Lower leg skin (tissue), 4 donors: ENCODE measurements at regions not wholly inside any gene's neighbourhood (a gene's known extent, or its start where the extent isn't known, plus 50 kb on each side); places are given as distances from the start of the nearest gene placed in this dataset.

Experiments used
- DNase-seq, 2 donors: peaks; one replicate each; pipeline ENCODE4 v3.0.0-alpha.2; 2019; ENCODE audit warnings: low spot score in 2 of 2
- H3K4me3 ChIP-seq: fragments of 200-600 bp; sonication (generic); 2 replicates; pipeline ENCODE4 v1.5.1; 2017; ENCODE audit warnings: mild to moderate bottlenecking, low read depth; ENCODE audit not compliant: poor library complexity, severe bottlenecking
- POLR2A ChIP-seq, 2 donors: fragments of 450-650 bp; IDR thresholded peaks; one replicate each; pipeline ENCODE4 v1.6.1; 2016 to 2017; ENCODE audit warnings: antibody characterized with exemption in 2 of 2, mild to moderate bottlenecking in 1 of 2, moderate library complexity in 1 of 2
- WGBS, 2 donors: methylation state at CpG; one replicate each; pipeline ENCODE4 v1.1.5; 2018; 5-methylcytosine and 5-hydroxymethylcytosine counted together
- intact Hi-C: fragments of 100-400 bp; cut with DNase I; formaldehyde crosslinking; loops from one replicate; pipeline ENCODE4 v1.15.0; 2023; ENCODE audit warnings: low total_unique reads
- TF ChIP-seq, protein P1 (sequence below), 3 donors: fragments of 450-650 bp; IDR thresholded peaks; one replicate each; pipeline ENCODE4 v1.5.1; 2016; ENCODE audit warnings: antibody characterized with exemption in 3 of 3, mild to moderate bottlenecking in 3 of 3, moderate library complexity in 2 of 3

DNA sequence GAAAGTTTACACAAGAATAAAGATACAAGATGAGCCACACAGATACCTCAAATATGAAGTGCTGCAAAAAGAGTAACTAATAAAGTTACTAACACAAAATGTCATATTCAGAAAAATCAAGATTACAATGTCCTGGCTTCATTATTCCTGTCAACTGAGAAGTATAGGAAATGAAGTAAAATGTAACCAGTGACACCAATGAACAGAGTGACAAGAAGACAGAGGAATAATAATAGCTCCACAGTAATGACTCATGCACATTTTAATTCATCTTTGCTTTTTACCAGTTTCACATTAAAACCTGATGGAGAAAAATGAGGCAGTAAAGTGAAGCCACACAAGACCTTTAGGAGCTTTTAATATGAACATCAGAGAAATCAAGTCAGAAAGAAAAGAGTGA lies 214.1 kb downstream of the ZBBX start:
- no peak for DNase-seq
- no peak overlapping the region for H3K4me3 ChIP-seq
- intact Hi-C loops = no loop called here
- TF ChIP-seq, protein P1, sequence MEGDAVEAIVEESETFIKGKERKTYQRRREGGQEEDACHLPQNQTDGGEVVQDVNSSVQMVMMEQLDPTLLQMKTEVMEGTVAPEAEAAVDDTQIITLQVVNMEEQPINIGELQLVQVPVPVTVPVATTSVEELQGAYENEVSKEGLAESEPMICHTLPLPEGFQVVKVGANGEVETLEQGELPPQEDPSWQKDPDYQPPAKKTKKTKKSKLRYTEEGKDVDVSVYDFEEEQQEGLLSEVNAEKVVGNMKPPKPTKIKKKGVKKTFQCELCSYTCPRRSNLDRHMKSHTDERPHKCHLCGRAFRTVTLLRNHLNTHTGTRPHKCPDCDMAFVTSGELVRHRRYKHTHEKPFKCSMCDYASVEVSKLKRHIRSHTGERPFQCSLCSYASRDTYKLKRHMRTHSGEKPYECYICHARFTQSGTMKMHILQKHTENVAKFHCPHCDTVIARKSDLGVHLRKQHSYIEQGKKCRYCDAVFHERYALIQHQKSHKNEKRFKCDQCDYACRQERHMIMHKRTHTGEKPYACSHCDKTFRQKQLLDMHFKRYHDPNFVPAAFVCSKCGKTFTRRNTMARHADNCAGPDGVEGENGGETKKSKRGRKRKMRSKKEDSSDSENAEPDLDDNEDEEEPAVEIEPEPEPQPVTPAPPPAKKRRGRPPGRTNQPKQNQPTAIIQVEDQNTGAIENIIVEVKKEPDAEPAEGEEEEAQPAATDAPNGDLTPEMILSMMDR (IDR thresholded peaks at IDR 0.05) = no peak
- TF ChIP-seq POLR2A (IDR thresholded peaks at IDR 0.05) = no peak

DNA sequence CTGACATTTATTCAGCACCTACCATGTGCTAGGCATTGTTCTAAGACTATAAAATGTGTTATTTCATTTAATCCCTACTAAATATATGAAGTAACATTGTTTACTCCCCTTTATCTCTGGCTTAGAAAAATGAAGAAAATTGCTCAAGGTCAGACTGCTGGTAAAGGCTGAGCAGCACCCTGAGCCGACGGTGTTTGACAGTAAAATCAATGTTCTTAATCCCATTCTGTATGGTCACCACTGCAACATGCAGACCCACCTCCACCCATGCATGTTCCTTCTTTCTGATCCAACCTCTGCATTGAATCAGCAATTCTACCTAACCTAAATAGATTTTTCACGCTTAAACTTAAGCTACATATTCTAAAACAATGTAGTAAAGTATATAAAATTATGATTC lies 216.5 kb downstream of the ZBBX start:
- intact Hi-C loops = no loop called here
- H3K4me3 ChIP-seq = no peak overlapping the region
- 90 to 97% methylated on average over 3 of the region's 3 CpGs for WGBS, 2 donors
- TF ChIP-seq POLR2A (IDR thresholded peaks at IDR 0.05) = no peak
- TF ChIP-seq, protein P1 (IDR thresholded peaks at IDR 0.05) = no peak
- DNase-seq = no peak

DNA sequence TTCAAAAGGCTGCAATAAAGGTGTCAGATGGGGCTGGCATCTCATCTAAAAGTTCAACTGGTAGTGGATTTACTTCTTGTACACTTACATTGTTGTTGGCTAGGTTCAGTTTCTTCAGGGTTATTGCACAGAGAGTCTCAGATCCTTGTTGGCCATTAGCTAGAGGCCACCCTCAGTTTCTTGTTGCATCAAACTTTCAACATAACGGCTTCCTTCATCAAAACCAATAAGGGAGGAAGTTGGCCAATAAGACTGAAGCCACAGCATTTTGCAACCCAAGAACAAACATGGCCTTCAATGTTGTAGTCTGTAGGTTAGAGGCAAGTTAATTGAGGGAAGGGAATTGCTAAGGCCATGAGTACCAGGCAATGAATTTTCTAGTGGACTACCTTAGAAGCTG lies 218.0 kb downstream of the ZBBX start:
- TF ChIP-seq POLR2A (IDR thresholded peaks at IDR 0.05) = no peak
- TF ChIP-seq, protein P1 (IDR thresholded peaks at IDR 0.05) = no peak
- no peak overlapping the region for H3K4me3 ChIP-seq
- 85% methylated on average over 1 of the region's 1 CpG for WGBS, 2 donors
- DNase-seq = no peak
- intact Hi-C loops = no loop called here

DNA sequence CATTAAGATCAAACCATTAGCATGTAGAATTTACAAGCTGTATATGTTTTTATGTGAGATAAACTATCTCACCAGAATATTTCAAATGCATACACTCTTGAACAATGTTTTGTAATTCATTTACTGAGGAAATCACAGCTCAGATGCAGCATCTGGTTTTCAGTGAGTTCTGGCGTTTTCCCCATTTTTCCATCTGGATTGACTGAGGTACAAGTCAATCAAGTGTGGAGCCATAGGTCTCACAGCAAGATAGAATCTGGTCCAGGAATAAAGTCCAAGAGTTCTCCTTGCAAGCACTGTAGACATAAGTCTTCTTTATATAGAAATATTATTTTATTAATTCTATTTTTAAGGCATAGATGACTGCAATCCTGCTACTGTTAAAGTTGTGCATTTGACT lies 219.3 kb downstream of the ZBBX start:
- TF ChIP-seq POLR2A (IDR thresholded peaks at IDR 0.05) = no peak
- H3K4me3 ChIP-seq = no peak overlapping the region
- no peak for DNase-seq
- 56 to 65% methylated on average over 1 of the region's 1 CpG for WGBS, 2 donors
- intact Hi-C loops = no loop called here

DNA sequence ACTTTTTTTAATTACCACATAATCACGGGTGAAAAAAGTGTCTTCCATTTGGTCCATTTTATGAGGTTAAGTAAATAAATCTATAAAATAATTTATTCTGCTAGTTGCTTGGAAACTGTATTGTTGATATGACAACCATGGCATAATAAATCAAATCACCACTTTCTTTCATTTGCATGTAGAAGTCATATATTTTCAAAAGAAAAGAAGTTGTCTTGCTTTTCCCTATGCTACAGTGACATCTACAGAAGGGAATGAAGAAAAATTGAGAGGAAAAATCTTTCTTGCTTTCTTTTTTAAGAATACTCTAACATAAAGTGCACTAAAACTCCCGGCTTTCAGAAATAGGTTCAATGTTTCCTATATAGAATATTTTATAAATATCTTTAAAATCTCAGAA lies 228.5 kb downstream of the ZBBX start:
- intact Hi-C loops = no loop called here
- no peak for TF ChIP-seq POLR2A (IDR thresholded peaks at IDR 0.05)
- TF ChIP-seq, protein P1 (IDR thresholded peaks at IDR 0.05) = no peak
- 17 to 41% methylated on average over 2 of the region's 2 CpGs for WGBS, 2 donors
- no peak overlapping the region for H3K4me3 ChIP-seq
- no peak for DNase-seq

DNA sequence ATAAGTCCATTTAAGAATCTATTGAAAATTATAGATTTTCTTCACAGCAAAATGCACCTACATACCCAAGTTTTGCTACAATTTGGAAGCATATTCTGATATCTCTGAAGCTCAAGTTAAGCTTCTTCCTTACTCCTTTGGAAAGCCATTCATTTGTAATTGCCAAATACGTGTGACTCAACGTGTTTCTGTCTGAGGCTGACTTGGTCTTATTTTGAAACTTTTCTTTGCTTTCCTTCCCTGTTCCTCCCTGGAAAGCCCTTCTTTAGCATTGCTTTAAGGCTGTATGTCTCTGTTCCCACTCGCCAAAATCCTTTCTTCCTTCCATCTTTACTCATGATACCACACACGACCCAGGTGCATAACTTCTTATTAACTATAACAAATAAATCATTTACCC lies 232.0 kb downstream of the ZBBX start:
- 59 to 80% methylated on average over 4 of the region's 4 CpGs for WGBS, 2 donors
- no peak overlapping the region for H3K4me3 ChIP-seq
- TF ChIP-seq, protein P1 (IDR thresholded peaks at IDR 0.05) = no peak
- TF ChIP-seq POLR2A (IDR thresholded peaks at IDR 0.05) = no peak
- no peak for DNase-seq
- intact Hi-C loops = no loop called here
